SJCRH30 (cell line): ENCODE measurements at regions not wholly inside any gene's neighbourhood (a gene's known extent, or its start where the extent isn't known, plus 50 kb on each side); places are given as distances from the start of the nearest gene placed in this dataset.
A peak's percentile ranks its signal among the peaks of the same experiment; 100 is the strongest.

Experiments used
- DNase-seq, 2 experiments: peaks; one replicate each; pipeline ENCODE4 v3.0.0-alpha.2; 2015 to 2020
- H3K27ac ChIP-seq: fragments of 250-450 bp; sonication (Bioruptor Pico); 2 replicates; pipeline ENCODE4 v1.5.1; 2020; ENCODE audit warnings: mild to moderate bottlenecking, moderate library complexity
- H3K27me3 ChIP-seq: fragments of 250-450 bp; sonication (Bioruptor Pico); 2 replicates; pipeline ENCODE4 v1.5.1; 2020; ENCODE audit warnings: mild to moderate bottlenecking, moderate library complexity
- H3K36me3 ChIP-seq: fragments of 250-450 bp; sonication (Bioruptor Pico); 2 replicates; pipeline ENCODE4 v1.5.1; 2020; ENCODE audit warnings: mild to moderate bottlenecking, moderate library complexity
- H3K4me1 ChIP-seq: fragments of 250-450 bp; sonication (Bioruptor Pico); 2 replicates; pipeline ENCODE4 v1.5.1; 2020; ENCODE audit warnings: mild to moderate bottlenecking, moderate library complexity
- H3K4me3 ChIP-seq: fragments of 250-450 bp; sonication (Bioruptor Pico); 2 replicates; pipeline ENCODE4 v1.5.1; 2020; ENCODE audit warnings: mild to moderate bottlenecking, moderate library complexity
- H3K9me3 ChIP-seq: fragments of 250-450 bp; sonication (Bioruptor Pico); replicated peaks from 2 replicates; pipeline ENCODE4 v1.5.1; 2020; ENCODE audit warnings: mild to moderate bottlenecking, moderate library complexity

- Histone ChIP-seq H3K36me3 (no peaks in the 10 kb centered on the region), H3K4me1 (no peaks in the 10 kb centered on the region), H3K9me3 (no peaks in the 10 kb centered on the region), H3K27ac (no peak overlapping the region), H3K4me3 (no peak overlapping the region), H3K27me3 (peaks cover 12% of the 10 kb centered on the region; the same call in 1 of the 2 replicates)
- DNase-seq: no peak
These were observed 329.5 kb downstream of the RPS24 start for GRCh38 chr10:78363190-78363589.

- no peaks in the 10 kb centered on the region for H3K36me3 ChIP-seq
- no peaks in the 10 kb centered on the region for H3K9me3 ChIP-seq
- H3K4me1 ChIP-seq: no peaks in the 10 kb centered on the region
- H3K27ac ChIP-seq: no peak overlapping the region
- H3K27me3 ChIP-seq: peaks cover 11% of the 10 kb centered on the region; the same call in 1 of the 2 replicates
- no peak overlapping the region for H3K4me3 ChIP-seq
- DNase-seq: no peak
These were observed 332.0 kb downstream of the RPS24 start for GRCh38 chr10:78365694-78366093.

GRCh38 chr10:78366663-78367411, 333.2 kb downstream of the RPS24 start:
- H3K9me3 ChIP-seq: no peaks in the 10 kb centered on the region

GRCh38 chr10:78367751-78368150, 334.1 kb downstream of the RPS24 start:
- Histone ChIP-seq H3K36me3 (no peaks in the 10 kb centered on the region), H3K4me1 (no peaks in the 10 kb centered on the region), H3K4me3 (no peak overlapping the region), H3K27me3 (peaks cover 11% of the 10 kb centered on the region; the same call in 1 of the 2 replicates), H3K9me3 (no peaks in the 10 kb centered on the region), H3K27ac (no peak overlapping the region)
- DNase-seq: no peak

More at GRCh38 chr10:78366663-78367411, 333.2 kb downstream of the RPS24 start:
- no peak overlapping the region for H3K27ac ChIP-seq
- H3K36me3 ChIP-seq: no peaks in the 10 kb centered on the region
- peaks cover 11% of the 10 kb centered on the region; the same call in 1 of the 2 replicates for H3K27me3 ChIP-seq
- no peaks in the 10 kb centered on the region for H3K4me1 ChIP-seq
- H3K4me3 ChIP-seq: no peak overlapping the region
- DNase-seq: no peak

GRCh38 chr10:78371136-78371535, 337.5 kb downstream of the RPS24 start:
- H3K36me3 ChIP-seq: no peaks in the 10 kb centered on the region
- no peaks in the 10 kb centered on the region for H3K9me3 ChIP-seq
- H3K27ac ChIP-seq: no peak overlapping the region
- DNase-seq: peak; percentile 10 to 19
- no peak overlapping the region for H3K4me3 ChIP-seq
- no peaks in the 10 kb centered on the region for H3K4me1 ChIP-seq
- H3K27me3 ChIP-seq: peaks cover 5% of the 10 kb centered on the region; the same call in 1 of the 2 replicates

GRCh38 chr10:78372806-78373205, 339.1 kb downstream of the RPS24 start:
- H3K27ac ChIP-seq: no peak overlapping the region
- no peaks in the 10 kb centered on the region for H3K9me3 ChIP-seq
- no peaks in the 10 kb centered on the region for H3K27me3 ChIP-seq
- no peak for DNase-seq
- no peak overlapping the region for H3K4me3 ChIP-seq
- no peaks in the 10 kb centered on the region for H3K36me3 ChIP-seq
- no peaks in the 10 kb centered on the region for H3K4me1 ChIP-seq

- no peaks in the 10 kb centered on the region for H3K9me3 ChIP-seq
- no peak overlapping the region for H3K4me3 ChIP-seq
- H3K27me3 ChIP-seq: no peaks in the 10 kb centered on the region
- H3K36me3 ChIP-seq: no peaks in the 10 kb centered on the region
- DNase-seq: no peak
- no peak overlapping the region for H3K27ac ChIP-seq
- H3K4me1 ChIP-seq: no peaks in the 10 kb centered on the region
These were observed 340.8 kb downstream of the RPS24 start for GRCh38 chr10:78374331-78375028.

GRCh38 chr10:78375854-78376785, 342.5 kb downstream of the RPS24 start:
- no peaks in the 10 kb centered on the region for H3K4me1 ChIP-seq
- no peaks in the 10 kb centered on the region for H3K36me3 ChIP-seq
- DNase-seq: no peak
- no peaks in the 10 kb centered on the region for H3K9me3 ChIP-seq
- no peak overlapping the region for H3K27ac ChIP-seq
- H3K4me3 ChIP-seq: no peak overlapping the region
- no peaks in the 10 kb centered on the region for H3K27me3 ChIP-seq

GRCh38 chr10:78377356-78377755, 343.7 kb downstream of the RPS24 start:
- H3K4me3 ChIP-seq: no peak overlapping the region
- no peaks in the 10 kb centered on the region for H3K9me3 ChIP-seq
- peak; percentile 29 to 56 for DNase-seq
- no peaks in the 10 kb centered on the region for H3K36me3 ChIP-seq
- H3K27ac ChIP-seq: no peak overlapping the region
- H3K4me1 ChIP-seq: no peaks in the 10 kb centered on the region
- H3K27me3 ChIP-seq: no peaks in the 10 kb centered on the region

- DNase-seq: no peak
- Histone ChIP-seq H3K27me3 (no peaks in the 10 kb centered on the region), H3K36me3 (no peaks in the 10 kb centered on the region), H3K9me3 (no peaks in the 10 kb centered on the region), H3K4me3 (no peak overlapping the region), H3K4me1 (no peaks in the 10 kb centered on the region), H3K27ac (no peak overlapping the region)
These were observed 344.5 kb downstream of the RPS24 start for GRCh38 chr10:78378192-78378591.

- no peaks in the 10 kb centered on the region for H3K4me1 ChIP-seq
- H3K27me3 ChIP-seq: no peaks in the 10 kb centered on the region
- H3K4me3 ChIP-seq: no peak overlapping the region
- no peak overlapping the region for H3K27ac ChIP-seq
- no peaks in the 10 kb centered on the region for H3K9me3 ChIP-seq
- no peak for DNase-seq
- no peaks in the 10 kb centered on the region for H3K36me3 ChIP-seq
These were observed 347.4 kb downstream of the RPS24 start for GRCh38 chr10:78381107-78381506.

- H3K36me3 ChIP-seq: no peaks in the 10 kb centered on the region
- H3K9me3 ChIP-seq: no peaks in the 10 kb centered on the region
- H3K27me3 ChIP-seq: no peaks in the 10 kb centered on the region
- no peak overlapping the region for H3K27ac ChIP-seq
- H3K4me1 ChIP-seq: no peaks in the 10 kb centered on the region
- no peak overlapping the region for H3K4me3 ChIP-seq
- DNase-seq: no peak
These were observed 348.4 kb downstream of the RPS24 start for GRCh38 chr10:78382047-78382446.

- H3K36me3 ChIP-seq: no peaks in the 10 kb centered on the region
These were observed 349.1 kb downstream of the RPS24 start for GRCh38 chr10:78382772-78383171.

GRCh38 chr10:78383378-78384048, 349.9 kb downstream of the RPS24 start:
- Histone ChIP-seq H3K4me1 (no peaks in the 10 kb centered on the region), H3K4me3 (no peak overlapping the region), H3K36me3 (no peaks in the 10 kb centered on the region), H3K27ac (no peak overlapping the region), H3K27me3 (no peaks in the 10 kb centered on the region), H3K9me3 (no peaks in the 10 kb centered on the region)
- no peak for DNase-seq

More at GRCh38 chr10:78382772-78383171, 349.1 kb downstream of the RPS24 start:
- no peak overlapping the region for H3K4me3 ChIP-seq
- H3K27ac ChIP-seq: no peak overlapping the region
- no peaks in the 10 kb centered on the region for H3K4me1 ChIP-seq
- no peaks in the 10 kb centered on the region for H3K27me3 ChIP-seq
- no peaks in the 10 kb centered on the region for H3K9me3 ChIP-seq
- DNase-seq: no peak
